ENCODE measurements at regions not wholly inside any gene's neighbourhood (a gene's known extent, or its start where the extent isn't known, plus 50 kb on each side); places are given as distances from the start of the nearest gene placed in this dataset.

GRCh38 chr3:83226751-83227150 lies 1465.3 kb upstream of the GBE1 start:
- H3K27ac ChIP-seq: no peak overlapping the region
- TF ChIP-seq CTCF (conservative IDR thresholded peaks at IDR 0.05) (no peak), ZFX (IDR thresholded peaks at IDR 0.05) (no peak)

GRCh38 chr3:83224101-83224868 lies 1462.8 kb upstream of the GBE1 start:
- no peak overlapping the region for H3K27ac ChIP-seq

GRCh38 chr3:83218383-83219200 lies 1457.1 kb upstream of the GBE1 start:
- TF ChIP-seq ZFX (IDR thresholded peaks at IDR 0.05) (no peak), CTCF (conservative IDR thresholded peaks at IDR 0.05) (no peak)
- peak overlapping the region; percentile 65 for H3K27ac ChIP-seq

More at GRCh38 chr3:83224101-83224868, 1462.8 kb upstream of the GBE1 start:
- TF ChIP-seq ZFX (IDR thresholded peaks at IDR 0.05) (no peak), CTCF (conservative IDR thresholded peaks at IDR 0.05) (no peak)

GRCh38 chr3:83217595-83218118 lies 1456.2 kb upstream of the GBE1 start:
- peak overlapping the region; percentile 65 for H3K27ac ChIP-seq

- TF ChIP-seq ZFX (IDR thresholded peaks at IDR 0.05): no peak
- TF ChIP-seq CTCF (conservative IDR thresholded peaks at IDR 0.05): no peak
- peak overlapping the region; percentile 65 for H3K27ac ChIP-seq
These were observed 1455.6 kb upstream of the GBE1 start for GRCh38 chr3:83216919-83217594.

- H3K27ac ChIP-seq: no peak overlapping the region
- TF ChIP-seq CTCF (conservative IDR thresholded peaks at IDR 0.05) (no peak), ZFX (IDR thresholded peaks at IDR 0.05) (no peak)
These were observed 1433.8 kb upstream of the GBE1 start for GRCh38 chr3:83195243-83195642.

GRCh38 chr3:83193526-83193925 lies 1432.1 kb upstream of the GBE1 start:
- TF ChIP-seq CTCF (conservative IDR thresholded peaks at IDR 0.05) (no peak), ZFX (IDR thresholded peaks at IDR 0.05) (no peak)

More at GRCh38 chr3:83193526-83193925, 1432.1 kb upstream of the GBE1 start:
- H3K27ac ChIP-seq: no peak overlapping the region
